Suprapubic skin (tissue), 3 donors: ENCODE measurements at regions not wholly inside any gene's neighbourhood (a gene's known extent, or its start where the extent isn't known, plus 50 kb on each side); places are given as distances from the start of the nearest gene placed in this dataset.

Source experiments
- EP300 ChIP-seq: sonication (generic); formaldehyde crosslinking; IDR thresholded peaks from one replicate; pipeline ENCODE4 v1.6.1; 2017; ENCODE audit warnings: antibody characterized with exemption
- POLR2A ChIP-seq, 2 donors: fragments of 450-650 bp; IDR thresholded peaks; one replicate each; pipeline ENCODE4 v1.6.1; 2017; ENCODE audit warnings: antibody characterized with exemption in 2 of 2, mild to moderate bottlenecking in 2 of 2, moderate library complexity in 2 of 2
- TF ChIP-seq, protein P1 (sequence below), 2 donors: fragments of 200-600 bp in 1 of 2; fragments of 450-650 bp in 1 of 2; sonication (generic) in 1 of 2; IDR thresholded peaks; one replicate each; pipeline ENCODE4 v1.5.1; 2016 to 2019; ENCODE audit warnings: antibody characterized with exemption in 2 of 2, mild to moderate bottlenecking in 1 of 2, moderate library complexity in 1 of 2

DNA sequence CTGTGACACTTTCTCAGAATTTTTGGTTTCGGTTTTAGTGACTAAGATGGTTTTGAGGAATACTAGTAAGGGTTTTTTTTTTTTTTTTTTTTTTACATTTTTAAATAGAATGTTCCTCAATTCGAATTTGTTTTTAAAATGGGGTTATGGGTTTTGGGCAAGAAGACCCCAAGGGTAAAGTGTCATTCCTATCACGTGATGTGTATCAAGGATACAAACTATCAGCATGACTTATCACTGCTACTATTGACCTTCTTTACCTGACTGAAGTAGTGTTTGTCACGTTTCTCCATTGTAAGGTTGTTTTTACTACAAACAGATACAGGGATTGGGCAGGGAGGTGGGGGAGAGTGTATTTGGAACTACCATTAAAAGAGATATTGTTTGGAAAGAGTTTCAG is 781.1 kb upstream of the ADGRL4 start:
- TF ChIP-seq POLR2A (IDR thresholded peaks at IDR 0.05): no peak
- TF ChIP-seq, protein P1, sequence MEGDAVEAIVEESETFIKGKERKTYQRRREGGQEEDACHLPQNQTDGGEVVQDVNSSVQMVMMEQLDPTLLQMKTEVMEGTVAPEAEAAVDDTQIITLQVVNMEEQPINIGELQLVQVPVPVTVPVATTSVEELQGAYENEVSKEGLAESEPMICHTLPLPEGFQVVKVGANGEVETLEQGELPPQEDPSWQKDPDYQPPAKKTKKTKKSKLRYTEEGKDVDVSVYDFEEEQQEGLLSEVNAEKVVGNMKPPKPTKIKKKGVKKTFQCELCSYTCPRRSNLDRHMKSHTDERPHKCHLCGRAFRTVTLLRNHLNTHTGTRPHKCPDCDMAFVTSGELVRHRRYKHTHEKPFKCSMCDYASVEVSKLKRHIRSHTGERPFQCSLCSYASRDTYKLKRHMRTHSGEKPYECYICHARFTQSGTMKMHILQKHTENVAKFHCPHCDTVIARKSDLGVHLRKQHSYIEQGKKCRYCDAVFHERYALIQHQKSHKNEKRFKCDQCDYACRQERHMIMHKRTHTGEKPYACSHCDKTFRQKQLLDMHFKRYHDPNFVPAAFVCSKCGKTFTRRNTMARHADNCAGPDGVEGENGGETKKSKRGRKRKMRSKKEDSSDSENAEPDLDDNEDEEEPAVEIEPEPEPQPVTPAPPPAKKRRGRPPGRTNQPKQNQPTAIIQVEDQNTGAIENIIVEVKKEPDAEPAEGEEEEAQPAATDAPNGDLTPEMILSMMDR (IDR thresholded peaks at IDR 0.05): no peak
- no peak for TF ChIP-seq EP300
